Right lobe of liver (tissue), 4 donors: ENCODE measurements at regions not wholly inside any gene's neighbourhood (a gene's known extent, or its start where the extent isn't known, plus 50 kb on each side); places are given as distances from the start of the nearest gene placed in this dataset.

Experiments
- POLR2A ChIP-seq: fragments of 450-650 bp; IDR thresholded peaks from one replicate; pipeline ENCODE4 v1.6.1; 2017; ENCODE audit warnings: antibody characterized with exemption, mild to moderate bottlenecking
- TF ChIP-seq, protein P1 (sequence below), 4 donors: fragments of 200-600 bp in 3 of 4; fragments of 450-650 bp in 1 of 4; IDR thresholded peaks; one replicate each; pipeline versions ENCODE4 v1.5.1 to v1.8.0; 2016 to 2022; ENCODE audit warnings: antibody characterized with exemption in 4 of 4, mild to moderate bottlenecking in 2 of 4
- donor health status: DM: no; HTN: no; CAD: no.
- donor health status: DM: no; HTN: no; CAD: no.
- donor health status: DM: no; HTN: yes; CAD: no.

- TF ChIP-seq POLR2A, result no peak
- TF ChIP-seq, protein P1, sequence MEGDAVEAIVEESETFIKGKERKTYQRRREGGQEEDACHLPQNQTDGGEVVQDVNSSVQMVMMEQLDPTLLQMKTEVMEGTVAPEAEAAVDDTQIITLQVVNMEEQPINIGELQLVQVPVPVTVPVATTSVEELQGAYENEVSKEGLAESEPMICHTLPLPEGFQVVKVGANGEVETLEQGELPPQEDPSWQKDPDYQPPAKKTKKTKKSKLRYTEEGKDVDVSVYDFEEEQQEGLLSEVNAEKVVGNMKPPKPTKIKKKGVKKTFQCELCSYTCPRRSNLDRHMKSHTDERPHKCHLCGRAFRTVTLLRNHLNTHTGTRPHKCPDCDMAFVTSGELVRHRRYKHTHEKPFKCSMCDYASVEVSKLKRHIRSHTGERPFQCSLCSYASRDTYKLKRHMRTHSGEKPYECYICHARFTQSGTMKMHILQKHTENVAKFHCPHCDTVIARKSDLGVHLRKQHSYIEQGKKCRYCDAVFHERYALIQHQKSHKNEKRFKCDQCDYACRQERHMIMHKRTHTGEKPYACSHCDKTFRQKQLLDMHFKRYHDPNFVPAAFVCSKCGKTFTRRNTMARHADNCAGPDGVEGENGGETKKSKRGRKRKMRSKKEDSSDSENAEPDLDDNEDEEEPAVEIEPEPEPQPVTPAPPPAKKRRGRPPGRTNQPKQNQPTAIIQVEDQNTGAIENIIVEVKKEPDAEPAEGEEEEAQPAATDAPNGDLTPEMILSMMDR (IDR thresholded peaks at IDR 0.05), result no peak
These were observed 238.2 kb upstream of the HTR2A start for GRCh38 chr13:47134939-47135489.
